HCT116 (cell line): ENCODE measurements at regions not wholly inside any gene's neighbourhood (a gene's known extent, or its start where the extent isn't known, plus 50 kb on each side); places are given as distances from the start of the nearest gene placed in this dataset.

Experiments
- ATAC-seq: fragments of 200-7000 bp; cut with Tn5 transposase; 2 replicates; pipeline ENCODE4 v1.9.1; 2020; ENCODE audit warnings: mild to moderate bottlenecking, moderate library complexity
- BruUV-seq: library from RNA; stranded (reverse); fragments of 400-500 nt; replicated peaks from 2 replicates; lab custom pipeline; 2021; lab: Mats Ljungman, UMichigan
- CTCF ChIA-PET: fragments of 300-600 bp; sonication (Branson Sonifier 250); formaldehyde crosslinking; loops from one replicate; lab custom pipeline; 2021; ENCODE audit warnings: antibody characterized with exemption; lab: Charles Lee
- POLR2A ChIA-PET: fragments of 300-600, 350-600 bp; sonication (Branson Sonifier 250); formaldehyde crosslinking; loops from one replicate; lab custom pipeline; 2021; ENCODE audit warnings: antibody characterized with exemption; lab: Charles Lee
- RAD21 ChIA-PET, 2 experiments: fragments of 300-600 bp; sonication (Branson Sonifier 250); formaldehyde crosslinking; loops; one replicate each; lab custom pipeline; 2023; ENCODE audit warnings: low total read pairs in 2 of 2; ENCODE audit not compliant: uncharacterized antibody in 2 of 2, unreplicated experiment in 2 of 2, low non-redundant PET in 1 of 2; lab: Charles Lee
- DNase-seq: peaks from one replicate; pipeline ENCODE4 v3.0.0-alpha.2; 2010; ENCODE audit warnings: low read depth, low spot score
- H2AFZ ChIP-seq: fragments of 200-600 bp; shearing (Covaris generic), sonication (generic); 2 replicates; pipeline ENCODE4 v1.6.1; 2017; ENCODE audit warnings: low read depth, mixed run types, mixed read lengths, antibody characterized with exemption, low read length; ENCODE audit not compliant: poor library complexity, severe bottlenecking
- H3K27ac ChIP-seq: 2 replicates; pipeline ENCODE4 v1.5.1; 2012; ENCODE audit warnings: low read depth, low read length
- H3K27me3 ChIP-seq: fragments of 200-600 bp; sonication (generic); 2 replicates; pipeline ENCODE4 v1.6.1; 2016; ENCODE audit warnings: mixed run types, low read length, mixed read lengths; ENCODE audit not compliant: insufficient read depth
- H3K36me3 ChIP-seq, 2 experiments: fragments of 200-500 bp in 1 of 2; fragments of 200-600 bp in 1 of 2; sonication (Bioruptor generic) in 1 of 2; sonication (generic) in 1 of 2; 2 replicates each; pipeline versions ENCODE4 v1.5.1 to v1.6.1; 2014 to 2016; ENCODE audit warnings: low read length in 2 of 2, inconsistent platforms in 1 of 2, mixed read lengths in 1 of 2, mixed run types in 1 of 2; ENCODE audit not compliant: insufficient read depth in 2 of 2, control insufficient read depth in 1 of 2
- H3K4me1 ChIP-seq, 2 experiments: fragments of 200-600 bp in 1 of 2; sonication (generic) in 1 of 2; 2 replicates each; pipeline versions ENCODE4 v1.5.1 to v1.6.1; 2012 to 2017; ENCODE audit warnings: low read length in 2 of 2, inconsistent platforms in 1 of 2, mild to moderate bottlenecking in 1 of 2, mixed read lengths in 1 of 2, mixed run types in 1 of 2, moderate library complexity in 1 of 2; ENCODE audit not compliant: insufficient read depth in 2 of 2, control insufficient read depth in 1 of 2
- H3K4me2 ChIP-seq: fragments of 200-600 bp; sonication (generic); 2 replicates; pipeline ENCODE4 v1.6.1; 2017; ENCODE audit warnings: mixed run types, low read length, mixed read lengths
- H3K4me3 ChIP-seq, 2 experiments: fragments of 200-600 bp in 1 of 2; sonication (generic) in 1 of 2; replicated peaks in 1 of 2; 2 replicates each; pipeline ENCODE4 v1.5.1; 2011 to 2016; ENCODE audit warnings: low read length in 2 of 2, control low read depth in 1 of 2, low read depth in 1 of 2, mild to moderate bottlenecking in 1 of 2, mixed read lengths in 1 of 2, mixed run types in 1 of 2
- H3K79me2 ChIP-seq: fragments of 200-600 bp; sonication (generic); 2 replicates; pipeline ENCODE4 v1.6.1; 2017; ENCODE audit warnings: mild to moderate bottlenecking, mixed run types, low read length, moderate library complexity, mixed read lengths; ENCODE audit not compliant: insufficient read depth
- H3K9ac ChIP-seq: fragments of 200-600 bp; sonication (generic); 2 replicates; pipeline ENCODE4 v1.6.1; 2016; ENCODE audit warnings: low read length, mixed read lengths
- H3K9me2 ChIP-seq: fragments of 200-600 bp; sonication (generic), shearing (Covaris generic); 2 replicates; pipeline ENCODE4 v1.6.1; 2017; ENCODE audit warnings: mixed run types, mild to moderate bottlenecking, moderate library complexity; ENCODE audit not compliant: insufficient read depth
- H3K9me3 ChIP-seq, 2 experiments: fragments of 200-500 bp in 1 of 2; fragments of 200-600 bp in 1 of 2; sonication (Bioruptor generic) in 1 of 2; sonication (generic) in 1 of 2; 2 replicates each; pipeline ENCODE4 v1.6.1; 2014 to 2017; ENCODE audit warnings: low read length in 2 of 2, mixed read lengths in 2 of 2, inconsistent platforms in 1 of 2, low read depth in 1 of 2, mild to moderate bottlenecking in 1 of 2, mixed run types in 1 of 2, moderate library complexity in 1 of 2; ENCODE audit not compliant: control insufficient read depth in 1 of 2, insufficient read depth in 1 of 2
- H4K20me1 ChIP-seq: fragments of 200-600 bp; sonication (generic), shearing (Covaris generic); 2 replicates; pipeline ENCODE4 v1.6.1; 2017; ENCODE audit warnings: mixed run types, mild to moderate bottlenecking, moderate library complexity; ENCODE audit not compliant: insufficient read depth
- CBX3 ChIP-seq: IDR thresholded peaks from 2 replicates; pipeline ENCODE4 v1.6.1; 2012; ENCODE audit warnings: low read depth
- EZH2 ChIP-seq: fragments of 200-600 bp; sonication (generic); IDR thresholded peaks from 2 replicates; pipeline ENCODE4 v1.6.1; 2017; ENCODE audit warnings: antibody characterized with exemption, mixed run types
- FOSL1 ChIP-seq: IDR thresholded peaks from 2 replicates; pipeline ENCODE4 v1.6.1; 2012; ENCODE audit warnings: low read depth
- JUND ChIP-seq: IDR thresholded peaks from 2 replicates; pipeline ENCODE4 v1.6.1; 2012
- SIN3A ChIP-seq: IDR thresholded peaks from 2 replicates; pipeline ENCODE4 v1.6.1; 2012; ENCODE audit warnings: low read depth
- ZFX ChIP-seq: fragments of 450-650 bp; IDR thresholded peaks from 2 replicates; pipeline ENCODE4 v1.6.1; 2017
- intact Hi-C: fragments of 100-400 bp; cut with micrococcal nuclease; formaldehyde crosslinking; loops from 2 replicates; pipeline ENCODE4 v1.10.0; 2022

DNA sequence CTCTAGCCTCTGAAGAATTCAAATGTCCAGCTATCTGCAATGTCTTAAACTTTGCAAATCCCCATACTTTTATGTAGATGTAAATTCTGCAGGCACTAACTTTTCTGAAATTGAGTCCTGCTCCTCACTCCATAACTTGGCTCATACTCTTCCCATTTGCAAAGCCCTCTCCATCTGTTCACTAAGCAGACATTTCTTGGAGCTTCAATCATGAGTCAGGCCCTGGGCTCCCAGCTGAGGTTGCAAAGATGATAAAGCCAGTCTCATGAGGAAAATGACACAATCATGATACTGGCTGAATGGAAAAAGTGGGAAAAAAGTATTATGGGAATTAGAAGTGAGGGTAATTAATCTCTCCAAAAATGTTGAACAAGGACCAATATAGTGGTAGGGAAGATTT is 507.6 kb downstream of the NR2F2 start:
- BruUV-seq = no TSS peak
- Histone ChIP-seq H3K9ac (no peak overlapping the region), H4K20me1 (no peaks in the 10 kb centered on the region), H3K36me3 (no peaks in the 10 kb centered on the region), H2AFZ (no peak overlapping the region), H3K9me3 (peaks cover 0 to 3% of the 10 kb centered on the region in 2 experiments; a peak in 1 of 4 replicates), H3K27me3 (no peaks in the 10 kb centered on the region), H3K4me1 (no peaks in the 10 kb centered on the region), H3K4me2 (no peak overlapping the region), H3K79me2 (no peaks in the 10 kb centered on the region), H3K9me2 (no peaks in the 10 kb centered on the region), H3K27ac (no peak overlapping the region), H3K4me3 (no peak overlapping the region)
- RAD21 ChIA-PET = no interaction called here
- POLR2A ChIA-PET = no interaction called here
- no peak for DNase-seq
- intact Hi-C loops = no loop called here
- CTCF ChIA-PET = no interaction called here
- no peak for ATAC-seq
- TF ChIP-seq ZFX = no peak
- TF ChIP-seq EZH2 = no peak

DNA sequence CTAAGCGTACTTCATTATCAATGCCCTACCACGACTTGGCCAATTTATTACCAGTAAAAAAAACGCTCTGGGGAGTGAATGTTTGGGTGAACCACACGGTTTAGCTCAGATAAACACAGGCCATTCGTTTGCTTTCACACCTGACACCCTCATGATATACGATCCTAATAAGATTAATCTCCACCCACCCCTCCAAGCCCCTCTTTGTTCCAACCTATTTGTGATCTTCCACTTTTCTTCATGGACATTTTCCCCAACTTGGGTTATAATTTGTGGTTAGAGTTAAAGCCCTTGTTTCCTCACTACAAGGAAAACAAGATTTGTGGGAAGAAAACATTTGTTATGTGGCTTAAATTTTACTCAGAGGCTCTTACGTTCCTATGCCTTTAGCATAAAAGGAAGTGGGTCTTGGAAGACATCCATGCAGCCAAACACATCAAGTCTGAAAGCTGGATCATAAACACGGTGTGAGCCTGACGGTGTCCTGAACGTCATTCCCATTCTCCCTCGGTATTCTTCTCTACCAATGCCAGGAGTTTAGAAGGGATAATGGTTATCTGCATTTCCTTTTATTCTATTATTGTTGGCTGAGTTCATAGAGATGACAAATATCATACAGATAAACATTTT is 518.9 kb downstream of the NR2F2 start:
- Histone ChIP-seq H3K9me2 (no peaks in the 10 kb centered on the region), H3K27ac (no peak overlapping the region), H3K79me2 (no peaks in the 10 kb centered on the region), H3K27me3 (no peaks in the 10 kb centered on the region), H3K9ac (no peak overlapping the region), H3K4me3 (no peak overlapping the region), H2AFZ (no peak overlapping the region), H4K20me1 (no peaks in the 10 kb centered on the region), H3K4me2 (no peak overlapping the region), H3K9me3 (no peaks in the 10 kb centered on the region), H3K36me3 (no peaks in the 10 kb centered on the region), H3K4me1 (no peaks in the 10 kb centered on the region)
- no TSS peak for BruUV-seq
- CTCF ChIA-PET = no interaction called here
- no peak for ATAC-seq
- RAD21 ChIA-PET = no interaction called here
- POLR2A ChIA-PET = no interaction called here
- TF ChIP-seq SIN3A = no peak
- no peak for TF ChIP-seq EZH2
- TF ChIP-seq FOSL1 = no peak
- no peak for TF ChIP-seq JUND
- TF ChIP-seq CBX3 = no peak
- intact Hi-C loops = no loop called here
- no peak for DNase-seq
